ENCODE measurements at regions not wholly inside any gene's neighbourhood (a gene's known extent, or its start where the extent isn't known, plus 50 kb on each side); places are given as distances from the start of the nearest gene placed in this dataset.
"Not testable (repeated sequence)": the region's sequence is repeated elsewhere in the genome, so short reads cannot be mapped to it uniquely, and the experiment has no call there.

GRCh38 chr6:4264081-4264480, 128.7 kb upstream of the ECI2 start:
- Histone ChIP-seq H3K27ac (ENCODE audit: low read length) (no peak overlapping the region), H3K9me3 (ENCODE audit: insufficient read depth, low read depth, low read length) (no peaks in the 10 kb centered on the region; the same call in 1 of the 2 replicates), H3K36me3 (ENCODE audit: insufficient read depth, low read depth, low read length) (no peaks in the 10 kb centered on the region), H3K4me1 (ENCODE audit: insufficient read depth, low read length) (no peaks in the 10 kb centered on the region), H3K27me3 (ENCODE audit: insufficient read depth, low read length) (no peaks in the 10 kb centered on the region), H3K9ac (ENCODE audit: low read depth, low read length) (no peak overlapping the region), H3K4me3 (ENCODE audit: low read length) (no peak overlapping the region)

GRCh38 chr6:4262526-4262925, 127.2 kb upstream of the ECI2 start:
- H3K27ac ChIP-seq (ENCODE audit: low read length) = no peak overlapping the region
- no peak overlapping the region for H3K4me3 ChIP-seq (ENCODE audit: low read length)
- H3K4me1 ChIP-seq (ENCODE audit: insufficient read depth, low read length) = no peaks in the 10 kb centered on the region
- no peaks in the 10 kb centered on the region for H3K36me3 ChIP-seq (ENCODE audit: insufficient read depth, low read depth, low read length)
- H3K9me3 ChIP-seq (ENCODE audit: insufficient read depth, low read depth, low read length) = no peaks in the 10 kb centered on the region
- H3K27me3 ChIP-seq (ENCODE audit: insufficient read depth, low read length) = no peaks in the 10 kb centered on the region
- H3K9ac ChIP-seq (ENCODE audit: low read depth, low read length) = no peak overlapping the region

DNA sequence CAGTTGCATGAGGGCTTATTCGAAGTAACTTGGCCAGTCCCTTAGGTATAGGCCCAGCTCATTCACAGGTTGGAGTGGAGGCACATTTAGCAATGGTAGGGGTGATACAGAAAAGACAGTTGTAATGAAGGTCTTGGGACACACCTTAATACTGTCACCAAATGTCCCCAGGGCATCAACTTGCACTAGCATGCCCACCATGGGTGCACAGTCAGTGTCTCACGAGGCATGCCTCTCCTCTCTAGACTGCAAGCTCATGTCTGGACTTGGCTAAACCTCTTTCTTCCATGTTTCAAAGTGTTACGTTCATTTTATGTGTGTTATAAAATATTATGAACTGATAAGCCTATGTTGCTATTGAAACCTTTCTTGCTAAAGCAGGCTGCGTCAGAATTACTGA, 124.0 kb upstream of the ECI2 start:
- Histone ChIP-seq H3K9me3 (ENCODE audit: insufficient read depth, low read depth, low read length) (no peaks in the 10 kb centered on the region), H3K4me1 (ENCODE audit: insufficient read depth, low read length) (no peaks in the 10 kb centered on the region), H3K27ac (ENCODE audit: low read length) (no peak overlapping the region), H3K9ac (ENCODE audit: low read depth, low read length) (no peak overlapping the region), H3K27me3 (ENCODE audit: insufficient read depth, low read length) (no peaks in the 10 kb centered on the region), H3K36me3 (ENCODE audit: insufficient read depth, low read depth, low read length) (no peaks in the 10 kb centered on the region), H3K4me3 (ENCODE audit: low read length) (no peak overlapping the region)

GRCh38 chr6:4258733-4259132, 123.4 kb upstream of the ECI2 start:
- H3K4me3 ChIP-seq (ENCODE audit: low read length) = no peak overlapping the region
- no peak overlapping the region for H3K9ac ChIP-seq (ENCODE audit: low read depth, low read length)
- H3K9me3 ChIP-seq (ENCODE audit: insufficient read depth, low read depth, low read length) = no peaks in the 10 kb centered on the region
- no peaks in the 10 kb centered on the region for H3K27me3 ChIP-seq (ENCODE audit: insufficient read depth, low read length)
- H3K36me3 ChIP-seq (ENCODE audit: insufficient read depth, low read depth, low read length) = no peaks in the 10 kb centered on the region
- no peaks in the 10 kb centered on the region for H3K4me1 ChIP-seq (ENCODE audit: insufficient read depth, low read length)
- no peak overlapping the region for H3K27ac ChIP-seq (ENCODE audit: low read length)

DNA sequence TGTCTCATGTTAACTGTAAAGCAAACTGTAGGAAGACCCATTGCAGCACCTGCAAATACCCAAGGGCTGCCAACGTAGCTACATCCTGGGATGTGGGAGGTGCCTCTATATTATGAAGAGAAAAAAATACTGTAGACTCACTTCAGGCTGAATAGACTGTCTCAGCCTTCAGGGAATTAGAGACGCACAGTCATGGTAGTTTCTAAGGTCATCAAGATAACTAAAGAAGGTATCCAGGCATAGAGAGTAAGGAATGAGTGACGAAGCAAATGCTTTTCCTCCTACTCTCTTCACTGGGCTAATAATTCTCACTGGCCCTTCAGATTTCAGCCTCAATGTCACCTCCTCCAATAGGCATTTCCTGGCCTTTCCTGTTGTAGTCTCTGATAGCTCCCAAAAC, 121.6 kb upstream of the ECI2 start:
- Histone ChIP-seq H3K27ac (ENCODE audit: low read length) (no peak overlapping the region), H3K9me3 (ENCODE audit: insufficient read depth, low read depth, low read length) (no peaks in the 10 kb centered on the region), H3K36me3 (ENCODE audit: insufficient read depth, low read depth, low read length) (no peaks in the 10 kb centered on the region), H3K27me3 (ENCODE audit: insufficient read depth, low read length) (no peaks in the 10 kb centered on the region), H3K4me1 (ENCODE audit: insufficient read depth, low read length) (no peaks in the 10 kb centered on the region), H3K9ac (ENCODE audit: low read depth, low read length) (no peak overlapping the region), H3K4me3 (ENCODE audit: low read length) (no peak overlapping the region)

DNA sequence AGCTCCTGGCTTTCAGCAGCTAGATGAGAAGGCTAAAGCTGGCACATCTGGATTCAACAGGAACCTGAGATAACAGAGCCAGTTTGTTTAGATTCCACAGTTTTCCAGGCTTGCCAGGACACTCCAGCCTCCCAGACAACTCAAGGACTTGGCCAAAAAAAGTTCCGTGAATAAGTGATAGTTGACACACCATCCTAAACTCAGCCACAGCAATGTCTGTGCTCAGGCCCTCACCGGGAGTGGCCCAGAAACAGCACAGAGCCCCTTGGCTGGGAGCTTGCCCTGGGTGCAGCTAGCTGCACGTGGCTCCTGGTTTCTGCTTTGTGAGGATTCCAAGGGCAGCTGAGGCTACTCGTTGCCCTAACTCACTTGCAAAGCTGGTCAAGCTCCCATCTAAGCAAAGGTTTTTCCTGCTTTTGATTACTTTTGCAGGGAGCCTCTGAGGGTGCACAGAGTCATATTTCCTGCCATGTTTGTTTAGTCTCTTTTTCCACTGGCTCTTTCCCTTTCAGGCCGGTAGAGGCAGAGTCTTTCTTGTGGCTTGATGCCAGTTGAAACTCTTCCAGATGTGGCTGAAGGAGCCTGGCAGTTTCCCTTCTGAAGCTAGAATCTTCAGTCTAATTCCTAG, 118.3 kb upstream of the ECI2 start:
- no peak overlapping the region for H3K4me3 ChIP-seq (ENCODE audit: low read length)
- H3K36me3 ChIP-seq (ENCODE audit: insufficient read depth, low read depth, low read length) = no peaks in the 10 kb centered on the region
- no peaks in the 10 kb centered on the region for H3K4me1 ChIP-seq (ENCODE audit: insufficient read depth, low read length)
- no peaks in the 10 kb centered on the region for H3K27me3 ChIP-seq (ENCODE audit: insufficient read depth, low read length)
- no peak overlapping the region for H3K27ac ChIP-seq (ENCODE audit: low read length)
- no peaks in the 10 kb centered on the region for H3K9me3 ChIP-seq (ENCODE audit: insufficient read depth, low read depth, low read length)
- H3K9ac ChIP-seq (ENCODE audit: low read depth, low read length) = no peak overlapping the region

- H3K9ac ChIP-seq (ENCODE audit: low read depth, low read length); H3K27ac ChIP-seq (ENCODE audit: low read length); H3K4me3 ChIP-seq (ENCODE audit: low read length); H3K36me3 ChIP-seq (ENCODE audit: insufficient read depth, low read depth, low read length); H3K4me1 ChIP-seq (ENCODE audit: insufficient read depth, low read length); H3K9me3 ChIP-seq (ENCODE audit: insufficient read depth, low read depth, low read length); H3K27me3 ChIP-seq (ENCODE audit: insufficient read depth, low read length): not testable (repeated sequence)
Measured at GRCh38 chr6:4252445-4252844, 117.1 kb upstream of the ECI2 start.

DNA sequence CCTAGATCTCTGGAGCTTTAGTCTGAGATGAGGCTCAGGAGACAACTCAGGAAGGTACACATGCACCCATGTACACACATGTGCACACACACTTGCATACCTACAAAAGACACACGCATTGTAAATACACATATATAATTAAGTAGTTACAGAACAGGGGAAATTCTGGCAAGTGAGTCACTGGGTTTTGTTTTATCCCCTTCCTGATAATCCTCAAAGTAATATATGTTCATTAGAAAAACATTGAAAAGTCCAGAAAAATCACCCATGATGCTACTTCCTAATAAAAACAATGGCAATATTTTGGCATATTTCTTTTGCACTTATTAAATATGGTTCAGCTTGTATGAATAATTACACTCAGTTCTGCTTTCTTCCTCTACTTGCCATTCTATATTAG, 115.3 kb upstream of the ECI2 start:
- H3K36me3 ChIP-seq (ENCODE audit: insufficient read depth, low read depth, low read length) = no peaks in the 10 kb centered on the region
- H3K4me3 ChIP-seq (ENCODE audit: low read length) = no peak overlapping the region
- H3K27ac ChIP-seq (ENCODE audit: low read length) = no peak overlapping the region
- no peaks in the 10 kb centered on the region for H3K27me3 ChIP-seq (ENCODE audit: insufficient read depth, low read length)
- H3K4me1 ChIP-seq (ENCODE audit: insufficient read depth, low read length) = no peaks in the 10 kb centered on the region
- no peak overlapping the region for H3K9ac ChIP-seq (ENCODE audit: low read depth, low read length)
- no peaks in the 10 kb centered on the region for H3K9me3 ChIP-seq (ENCODE audit: insufficient read depth, low read depth, low read length)

DNA sequence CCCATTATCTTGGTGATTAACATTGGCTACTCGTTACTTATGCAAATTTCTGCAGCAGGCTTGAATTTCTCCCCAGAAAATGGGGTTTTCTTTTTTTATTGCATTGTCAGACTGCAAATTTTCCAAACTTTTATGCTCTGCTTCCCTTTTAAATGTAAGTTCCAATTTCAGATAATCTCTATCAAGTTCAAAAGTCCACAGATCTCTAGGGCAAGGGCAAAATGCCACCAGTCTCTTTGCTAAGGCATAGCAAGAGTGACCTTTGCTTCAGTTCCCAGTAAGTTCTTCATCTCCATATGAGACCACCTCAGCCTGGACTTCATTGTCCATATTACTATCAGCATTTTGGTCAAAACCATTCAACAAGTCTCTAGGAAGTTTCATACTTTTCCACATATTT, 108.5 kb upstream of the ECI2 start:
- not testable (repeated sequence) for H3K27me3 ChIP-seq (ENCODE audit: insufficient read depth, low read length); H3K4me3 ChIP-seq (ENCODE audit: low read length); H3K4me1 ChIP-seq (ENCODE audit: insufficient read depth, low read length); H3K27ac ChIP-seq (ENCODE audit: low read length); H3K9ac ChIP-seq (ENCODE audit: low read depth, low read length); H3K36me3 ChIP-seq (ENCODE audit: insufficient read depth, low read depth, low read length)
- H3K9me3 ChIP-seq (ENCODE audit: insufficient read depth, low read depth, low read length) = peaks cover 17% of the 10 kb centered on the region; the same call in 1 of the 2 replicates

- Histone ChIP-seq H3K9me3 (ENCODE audit: insufficient read depth, low read depth, low read length) (peaks cover 17% of the 10 kb centered on the region; the same call in 1 of the 2 replicates), H3K9ac (ENCODE audit: low read depth, low read length) (no peak overlapping the region), H3K4me1 (ENCODE audit: insufficient read depth, low read length) (no peaks in the 10 kb centered on the region), H3K27ac (ENCODE audit: low read length) (no peak overlapping the region), H3K36me3 (ENCODE audit: insufficient read depth, low read depth, low read length) (no peaks in the 10 kb centered on the region), H3K27me3 (ENCODE audit: insufficient read depth, low read length) (no peaks in the 10 kb centered on the region), H3K4me3 (ENCODE audit: low read length) (no peak overlapping the region)
Measured at GRCh38 chr6:4243237-4243636, 107.9 kb upstream of the ECI2 start.

DNA sequence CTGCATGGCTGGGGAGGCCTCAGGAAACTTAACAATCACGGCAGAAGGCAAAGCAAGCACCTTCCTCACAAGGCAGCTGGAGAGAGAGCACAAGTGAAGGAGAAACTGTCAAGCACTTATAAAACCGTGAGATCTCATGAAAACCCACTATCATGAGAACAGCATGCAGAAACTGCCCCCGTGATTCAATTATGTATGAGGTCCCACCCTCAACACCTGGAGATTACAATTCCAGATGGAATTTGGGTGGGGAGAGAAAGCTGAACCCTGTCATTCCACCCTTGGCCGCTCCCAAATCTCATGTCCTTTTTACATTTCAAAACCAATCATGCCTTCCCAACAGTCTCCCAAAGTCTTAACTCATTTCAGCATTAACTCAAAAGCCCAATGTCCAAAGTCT, 107.2 kb upstream of the ECI2 start:
- Histone ChIP-seq H3K27ac (ENCODE audit: low read length) (no peak overlapping the region), H3K36me3 (ENCODE audit: insufficient read depth, low read depth, low read length) (no peaks in the 10 kb centered on the region), H3K9ac (ENCODE audit: low read depth, low read length) (no peak overlapping the region), H3K9me3 (ENCODE audit: insufficient read depth, low read depth, low read length) (peaks cover 17% of the 10 kb centered on the region; the same call in 1 of the 2 replicates), H3K4me1 (ENCODE audit: insufficient read depth, low read length) (no peaks in the 10 kb centered on the region), H3K4me3 (ENCODE audit: low read length) (no peak overlapping the region), H3K27me3 (ENCODE audit: insufficient read depth, low read length) (no peaks in the 10 kb centered on the region)

DNA sequence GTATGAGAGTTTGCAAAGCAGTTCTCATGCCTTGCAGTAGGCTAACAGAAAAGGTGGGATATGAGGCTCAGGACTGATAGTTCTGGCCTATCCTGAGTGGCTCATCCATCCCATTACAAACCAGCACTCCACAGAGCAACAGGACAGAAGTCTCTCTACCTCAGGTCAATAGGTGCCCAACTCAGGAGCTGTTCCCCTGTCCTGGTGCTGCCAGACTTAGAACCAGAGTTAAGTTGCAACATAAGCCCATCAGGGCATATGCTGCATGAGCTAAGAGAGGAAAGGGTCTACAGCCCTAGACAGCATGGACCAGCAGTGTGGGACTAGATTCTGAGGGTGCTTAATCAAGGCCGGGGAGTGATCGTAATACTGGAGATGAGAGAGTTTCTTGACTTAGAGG, 104.8 kb upstream of the ECI2 start:
- H3K27me3 ChIP-seq (ENCODE audit: insufficient read depth, low read length) = no peaks in the 10 kb centered on the region
- H3K9ac ChIP-seq (ENCODE audit: low read depth, low read length) = no peak overlapping the region
- no peaks in the 10 kb centered on the region for H3K36me3 ChIP-seq (ENCODE audit: insufficient read depth, low read depth, low read length)
- no peak overlapping the region for H3K4me3 ChIP-seq (ENCODE audit: low read length)
- H3K4me1 ChIP-seq (ENCODE audit: insufficient read depth, low read length) = no peaks in the 10 kb centered on the region
- H3K9me3 ChIP-seq (ENCODE audit: insufficient read depth, low read depth, low read length) = peaks cover 17% of the 10 kb centered on the region; the same call in 1 of the 2 replicates
- no peak overlapping the region for H3K27ac ChIP-seq (ENCODE audit: low read length)

Data from iPS-20b (cell line).